GM18861 (cell line): ENCODE measurements at regions not wholly inside any gene's neighbourhood (a gene's known extent, or its start where the extent isn't known, plus 50 kb on each side); places are given as distances from the start of the nearest gene placed in this dataset.
"Not testable (repeated sequence)": the region's sequence is repeated elsewhere in the genome, so short reads cannot be mapped to it uniquely, and the experiment has no call there.

Experiments used
- ATAC-seq: cut with Tn5 transposase; IDR thresholded peaks from one replicate; pipeline ENCODE4 v1.9.1; 2021; ENCODE audit not compliant: unreplicated experiment

DNA sequence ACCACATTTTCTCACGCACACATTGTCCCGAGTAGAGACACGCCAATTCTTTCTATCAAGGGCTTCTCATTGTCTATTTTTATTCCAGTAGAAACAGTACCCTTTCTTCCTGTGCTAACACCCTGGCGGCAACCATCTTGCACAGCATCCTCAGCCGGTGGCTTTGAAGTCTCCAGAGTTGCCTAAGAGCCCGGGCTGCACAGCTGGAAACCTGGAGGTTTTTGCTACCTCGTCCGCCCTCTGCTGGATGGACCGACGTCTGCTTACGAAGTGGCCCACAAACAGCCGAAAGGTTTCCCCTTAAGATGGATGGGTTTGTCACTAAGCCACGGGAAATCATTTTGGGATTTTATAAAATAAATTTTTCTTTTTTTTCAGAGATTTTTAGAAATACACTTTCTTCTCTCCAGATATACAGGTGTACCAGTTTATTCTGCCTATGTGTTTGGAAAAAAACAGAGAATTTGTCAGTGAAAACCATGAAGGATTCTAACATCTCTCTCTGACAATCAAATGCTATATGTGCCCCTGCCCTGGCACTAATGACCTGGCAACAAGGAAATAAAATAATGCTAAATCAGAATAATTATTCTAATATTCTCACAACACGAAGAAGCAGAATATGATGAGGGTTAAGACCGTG lies 81.8 kb upstream of the FAM204A start:
- ATAC-seq: peak; percentile 75

DNA sequence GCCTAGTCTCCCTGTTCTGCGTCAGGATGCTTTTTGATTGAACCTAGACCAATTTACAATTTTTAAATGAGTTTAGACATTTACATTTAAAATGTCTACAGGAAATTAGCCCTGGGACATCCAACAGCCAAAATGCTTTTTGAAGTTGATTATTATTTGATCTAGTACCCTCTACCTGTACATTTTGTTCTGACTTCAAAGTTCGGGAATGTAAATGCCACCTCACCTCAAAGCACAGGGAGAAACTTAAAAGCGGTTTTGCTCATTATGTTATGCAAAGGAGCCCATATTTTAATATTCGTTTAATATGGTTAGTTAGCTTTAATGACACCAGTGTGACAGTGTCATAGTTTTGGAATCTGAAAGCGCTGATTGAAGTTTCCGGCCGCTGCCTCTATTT lies 80.1 kb upstream of the FAM204A start:
- ATAC-seq: no peak

DNA sequence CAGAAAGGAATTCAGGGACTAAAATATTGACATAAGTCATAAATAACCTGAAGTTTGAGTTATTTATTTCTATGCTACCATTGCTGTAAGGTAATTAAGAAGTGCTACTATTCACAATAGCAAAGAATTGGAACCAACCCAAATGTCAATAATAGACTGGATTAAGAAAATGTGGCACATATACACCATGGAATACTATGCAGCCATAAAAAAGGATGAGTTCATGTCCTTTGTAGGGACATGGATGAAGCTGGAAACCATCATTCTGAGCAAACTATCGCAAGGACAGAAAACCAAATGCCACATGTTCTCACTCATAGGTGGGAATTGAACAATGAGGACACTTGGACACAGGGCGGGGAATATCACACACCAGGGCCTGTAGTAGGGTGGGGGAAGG lies 77.9 kb upstream of the FAM204A start:
- ATAC-seq: not testable (repeated sequence)

DNA sequence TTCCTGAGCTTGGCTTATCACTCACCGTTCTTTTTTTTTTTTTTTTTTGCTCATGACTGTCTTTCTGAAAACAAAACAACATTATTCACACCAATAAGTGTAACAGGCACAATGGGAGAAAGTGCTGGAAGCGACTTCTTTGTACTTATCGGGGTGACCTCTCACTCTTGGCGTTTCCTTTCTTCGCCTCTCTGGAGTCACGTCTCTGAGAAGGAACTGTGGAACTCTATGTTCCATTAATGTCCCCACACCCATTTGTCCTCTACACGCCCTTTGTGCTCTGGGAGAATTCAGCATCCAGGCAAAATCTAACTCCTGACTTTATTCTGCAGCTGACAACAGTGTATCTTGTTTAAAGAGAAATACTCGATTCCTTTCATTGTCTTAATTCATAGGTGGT lies 70.8 kb upstream of the FAM204A start:
- no peak for ATAC-seq

DNA sequence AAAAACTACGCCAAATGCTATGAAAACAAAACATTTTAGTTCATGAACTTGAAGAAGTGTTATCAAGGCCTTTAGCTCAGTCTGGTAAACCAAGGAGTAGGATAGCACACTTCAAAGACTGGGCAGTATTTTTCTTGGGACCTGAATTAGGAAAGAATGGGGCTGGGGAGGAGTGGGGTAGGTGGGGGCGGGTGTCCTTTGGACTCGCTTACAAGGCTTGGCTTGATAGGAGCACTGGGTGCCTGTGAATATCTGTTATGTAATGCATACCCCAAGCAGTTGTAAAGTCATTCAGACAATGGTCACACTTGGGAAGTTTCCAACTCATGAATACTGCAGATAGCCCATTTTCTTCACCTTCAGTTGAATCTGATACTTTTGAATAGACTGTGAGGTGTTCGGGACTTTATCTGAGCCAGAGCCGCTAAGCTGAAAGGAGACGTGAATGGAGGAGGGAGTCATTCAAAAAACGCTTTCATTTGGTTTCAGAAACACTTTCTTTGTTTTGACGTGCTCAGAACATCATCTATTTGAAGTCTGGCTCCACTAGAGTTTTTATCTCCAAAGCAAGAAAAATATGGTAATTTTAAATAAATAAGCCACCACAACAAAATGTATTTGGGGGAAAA lies 70.1 kb upstream of the FAM204A start:
- ATAC-seq: no peak

DNA sequence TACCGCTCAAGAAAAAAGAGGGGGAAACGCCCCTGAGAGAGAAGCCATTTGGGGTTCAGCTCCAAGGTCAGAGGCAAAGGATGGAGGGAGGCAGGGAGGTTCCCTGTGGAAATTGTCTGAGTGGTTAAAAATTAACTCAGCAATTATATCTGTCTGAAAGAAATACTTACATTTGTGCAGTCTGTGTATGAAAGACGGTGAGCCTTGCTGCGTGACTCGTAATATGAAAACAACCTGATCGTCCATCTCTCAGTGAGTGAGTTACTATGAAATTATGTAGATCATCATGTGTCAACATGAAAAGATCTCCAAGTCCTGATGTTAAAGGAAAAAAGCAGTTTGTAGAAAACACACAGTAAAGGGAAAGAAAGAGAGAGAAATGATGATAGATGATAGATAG lies 67.2 kb upstream of the FAM204A start:
- ATAC-seq: no peak

DNA sequence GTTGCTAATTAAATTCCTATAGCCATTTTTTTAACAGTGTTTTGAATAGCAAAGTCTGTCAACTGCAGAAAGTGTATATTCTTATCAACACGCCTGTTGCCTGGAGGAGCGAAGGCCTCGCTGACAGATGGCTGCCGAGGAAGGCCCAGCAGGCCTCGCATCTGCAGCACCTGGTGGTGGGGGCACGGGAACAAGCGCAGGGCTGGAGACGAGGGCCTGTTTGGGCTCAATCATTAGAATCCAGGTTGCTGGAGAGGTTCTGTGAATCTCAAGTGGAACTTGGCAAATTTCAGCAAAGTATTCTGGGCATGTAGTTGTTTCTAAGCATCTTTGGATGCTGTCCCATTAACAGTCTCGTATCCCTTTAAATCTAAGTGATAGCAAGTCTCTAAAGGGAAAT lies 66.1 kb upstream of the FAM204A start:
- no peak for ATAC-seq

DNA sequence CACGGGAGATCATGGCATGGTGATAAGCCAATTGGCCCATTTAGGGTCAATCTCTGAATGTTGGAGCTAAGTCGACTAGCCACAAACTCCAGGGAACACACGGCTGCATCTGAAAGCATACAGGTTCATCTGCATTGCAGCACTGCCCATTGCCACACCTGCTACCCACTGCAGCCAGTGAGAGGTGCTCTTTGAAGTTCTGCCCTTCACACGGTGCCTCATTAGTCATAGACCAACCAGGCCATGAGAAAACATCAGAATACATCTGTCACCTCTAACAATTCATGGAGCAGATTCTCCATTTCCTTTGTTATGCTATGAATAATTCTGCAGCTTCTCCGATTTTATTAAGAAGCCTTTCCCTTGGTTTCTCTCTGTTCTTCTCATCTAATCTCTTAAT lies 65.7 kb upstream of the FAM204A start:
- ATAC-seq: no peak

DNA sequence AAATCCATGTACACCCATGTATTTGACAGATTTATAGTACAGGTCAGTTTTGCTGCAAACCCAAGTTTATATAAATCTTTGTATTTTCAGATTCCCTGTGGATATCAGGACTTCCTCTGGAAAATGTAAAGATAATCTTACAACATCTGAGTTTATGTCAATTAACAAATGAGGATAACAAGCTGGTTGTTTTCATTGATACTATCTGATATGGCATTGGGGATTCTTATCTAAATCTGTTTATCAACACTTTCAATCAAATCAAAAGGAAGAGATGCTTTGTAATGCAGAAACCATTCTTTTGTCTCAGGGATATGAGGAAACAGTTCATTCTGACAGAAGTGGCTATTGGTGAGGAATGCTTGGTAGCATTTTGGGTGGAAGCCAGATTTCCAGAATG lies 64.9 kb upstream of the FAM204A start:
- ATAC-seq: no peak

DNA sequence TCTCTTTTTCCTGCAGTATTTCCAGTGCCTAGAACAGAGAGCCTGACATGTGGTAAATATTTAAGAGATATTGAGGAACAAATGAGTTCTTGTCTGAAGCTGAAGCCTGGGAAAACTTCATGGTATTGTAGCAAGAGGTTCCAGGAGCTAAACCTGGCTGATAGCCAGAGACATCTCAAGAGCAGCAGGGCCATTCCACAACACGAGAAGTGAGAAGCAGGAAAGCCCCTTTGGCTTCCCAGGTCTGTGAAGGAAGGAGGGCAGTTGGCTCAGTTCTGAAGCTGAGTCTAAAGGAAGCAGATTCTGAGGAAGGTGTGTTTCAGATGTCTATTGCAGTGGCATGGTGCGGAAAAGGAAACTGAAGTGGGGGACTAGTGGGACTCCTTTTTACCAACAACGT lies 63.8 kb upstream of the FAM204A start:
- ATAC-seq: no peak

DNA sequence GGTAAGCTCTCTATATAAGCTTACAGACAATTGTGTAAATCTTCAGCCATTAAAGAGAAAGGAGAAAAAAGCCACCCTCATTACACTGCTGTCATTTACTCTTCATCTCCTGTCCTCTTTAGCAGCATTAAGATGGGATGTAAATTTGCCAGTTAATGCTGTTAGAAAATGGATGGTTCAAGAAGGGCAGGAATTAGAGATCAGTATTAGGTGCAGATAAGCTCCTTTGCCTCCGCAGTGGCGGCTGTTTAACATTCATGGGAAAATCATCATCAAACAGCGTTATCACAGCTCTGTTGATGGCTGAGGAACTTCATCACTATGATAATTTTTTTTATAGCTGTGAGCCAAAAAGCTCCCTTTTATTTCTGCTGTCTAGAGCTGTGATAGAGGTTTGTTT lies 61.8 kb upstream of the FAM204A start:
- no peak for ATAC-seq

DNA sequence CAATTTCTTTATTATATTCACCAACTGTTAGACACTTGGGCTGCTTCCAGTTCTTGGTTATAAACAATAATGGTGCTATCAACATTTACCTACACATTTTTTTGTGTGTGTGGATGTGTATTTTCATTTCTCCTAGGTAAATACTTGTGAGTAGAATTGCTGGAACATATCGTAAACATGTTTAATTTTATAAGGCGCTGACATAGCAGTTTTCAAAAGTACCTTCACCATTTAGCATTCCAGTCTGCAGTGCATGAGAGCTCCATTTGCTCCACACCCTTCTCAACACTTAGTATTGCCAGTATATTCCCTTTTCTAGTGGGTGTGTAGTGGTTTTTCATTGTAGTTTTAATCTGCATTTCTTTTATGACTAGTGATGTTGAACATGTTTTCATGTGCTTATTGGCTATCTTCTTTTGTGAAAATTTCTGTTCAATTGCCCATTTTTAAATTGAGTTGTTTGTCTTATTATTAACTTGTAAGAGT lies 59.6 kb upstream of the FAM204A start:
- no peak for ATAC-seq

DNA sequence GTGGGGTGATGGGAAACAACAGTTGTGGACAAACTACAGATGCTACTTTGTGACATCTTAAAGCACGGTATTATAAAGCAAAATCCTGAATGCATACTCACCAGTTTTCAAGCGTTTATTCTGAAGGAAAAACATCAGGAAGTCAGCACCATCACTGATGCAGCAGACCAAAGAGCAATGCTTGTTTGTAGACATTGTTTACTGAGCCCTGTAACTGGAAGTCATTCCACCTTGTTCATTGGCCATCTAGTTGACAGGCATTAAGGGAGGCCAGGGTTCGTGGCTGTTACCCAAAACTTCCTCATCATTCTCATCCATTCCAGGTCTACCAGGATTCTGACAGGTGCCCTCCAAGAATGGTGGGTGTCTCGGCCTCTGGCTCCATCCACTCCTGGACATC lies 55.3 kb upstream of the FAM204A start:
- no peak for ATAC-seq

DNA sequence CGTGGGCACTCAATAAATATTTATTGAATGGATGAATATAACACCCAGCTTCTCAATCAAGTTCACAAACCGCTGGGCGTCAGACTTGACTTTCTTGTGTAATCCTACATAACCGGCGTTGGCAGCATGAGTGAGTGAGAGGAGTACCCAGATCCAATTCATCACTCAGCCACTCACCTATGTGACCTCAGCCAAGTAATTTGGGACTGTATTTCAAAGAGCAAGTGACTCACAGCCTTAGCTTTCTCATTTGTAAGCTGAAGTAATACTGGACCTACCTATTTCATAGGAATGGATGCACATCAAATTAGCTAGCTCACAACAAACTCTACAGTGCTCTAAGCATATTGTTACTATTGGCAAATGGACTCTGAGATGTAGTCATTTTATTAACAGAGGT lies 53.8 kb upstream of the FAM204A start:
- no peak for ATAC-seq

DNA sequence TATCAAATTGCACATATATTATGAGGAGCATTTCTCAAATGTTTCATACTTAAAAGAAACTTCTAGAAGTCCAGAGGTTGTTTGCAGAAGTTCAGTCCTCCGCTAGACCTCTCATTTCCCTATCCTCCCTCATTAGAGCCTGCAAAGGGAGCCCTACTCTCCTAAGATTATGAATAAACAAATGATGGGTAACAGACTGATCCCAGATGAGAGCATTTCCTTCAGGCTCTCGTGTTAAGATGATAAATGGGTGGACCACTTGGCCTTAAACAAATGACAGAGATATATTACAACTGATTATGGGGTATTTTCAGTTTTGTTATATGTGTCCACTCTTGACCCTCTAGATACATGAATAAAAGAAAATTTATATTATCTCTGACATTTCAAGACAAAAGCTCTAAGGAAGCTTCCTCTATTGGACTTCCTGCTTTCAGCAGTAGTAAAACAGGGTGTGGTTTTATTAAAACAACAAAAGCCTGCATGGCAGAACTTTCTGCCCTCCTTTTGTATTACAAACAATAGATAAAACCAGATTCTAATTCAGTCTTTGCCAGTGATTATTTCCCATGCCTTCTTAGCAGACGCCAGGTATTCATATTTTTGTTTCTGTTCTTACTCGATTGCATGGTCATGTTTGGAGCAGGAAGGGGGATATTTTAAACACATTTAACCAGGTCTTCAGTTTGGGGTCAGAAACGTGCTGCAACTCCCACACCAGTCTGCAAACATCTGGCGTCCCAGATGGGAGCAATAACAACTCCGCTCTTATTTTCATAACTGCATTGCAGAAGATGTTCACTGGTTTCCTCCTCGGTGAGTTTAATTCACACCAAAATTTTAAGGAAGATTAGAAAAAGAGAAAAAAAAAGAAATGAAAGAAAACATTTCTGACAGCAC lies 52.4 kb upstream of the FAM204A start:
- ATAC-seq: no peak

DNA sequence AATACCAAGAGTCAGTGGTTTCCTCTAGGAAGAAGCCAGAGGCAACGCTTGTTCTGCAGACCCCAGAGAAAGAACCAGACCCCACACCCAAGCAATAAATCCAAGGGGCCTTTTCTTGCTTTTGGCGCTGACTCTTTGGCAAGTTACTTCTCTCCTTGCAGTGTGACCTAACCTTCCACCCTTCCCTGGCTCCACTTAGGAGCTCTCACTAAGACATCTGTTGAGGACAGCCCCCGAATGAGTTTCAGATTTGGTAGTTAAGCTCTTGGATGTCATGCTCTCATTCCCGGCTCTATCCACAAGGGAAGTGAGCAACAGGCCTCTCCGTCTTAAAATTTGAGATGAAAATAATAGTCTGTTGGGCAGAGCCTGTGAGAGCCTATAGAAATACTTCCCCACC lies 50.6 kb upstream of the FAM204A start:
- no peak for ATAC-seq
